IMR-90 (cell line): ENCODE measurements at regions not wholly inside any gene's neighbourhood (a gene's known extent, or its start where the extent isn't known, plus 50 kb on each side); places are given as distances from the start of the nearest gene placed in this dataset.

ENCODE experiments used
- ATAC-seq: fragments of 200-7000 bp; cut with Tn5 transposase; 2 replicates; pipeline ENCODE4 v1.9.1; 2020; ENCODE audit warnings: low read depth, mild to moderate bottlenecking, moderate library complexity
- BruUV-seq: library from RNA; stranded (reverse); fragments of 400-500 nt; replicated peaks from 2 replicates; lab custom pipeline; 2021; lab: Mats Ljungman, UMichigan
- CTCF ChIA-PET: fragments of 300-600 bp; formaldehyde crosslinking; extraction: SDS; loops from one replicate; lab custom pipeline; 2021; ENCODE audit warnings: antibody characterized with exemption; lab: Yijun Ruan, JAX
- POLR2A ChIA-PET: fragments of 300-600 bp; sonication (Branson Sonifier 250); formaldehyde crosslinking; loops from one replicate; lab custom pipeline; 2022; ENCODE audit warnings: antibody characterized with exemption; ENCODE audit not compliant: unreplicated experiment; lab: Charles Lee
- DNase-seq: peaks from one replicate; pipeline ENCODE4 v3.0.0; 2013
- H2AFZ ChIP-seq: replicated peaks from 2 replicates; pipeline ENCODE3; 2013; ENCODE audit warnings: low read length, mild to moderate bottlenecking; ENCODE audit not compliant: poor library complexity
- H2AK5ac ChIP-seq: 2 replicates; pipeline ENCODE4 v1.6.1; 2013; ENCODE audit warnings: low read depth, low read length, inconsistent platforms
- H2AK9ac ChIP-seq: replicated peaks from 2 replicates; pipeline ENCODE3; 2013; ENCODE audit warnings: mild to moderate bottlenecking, low read depth, low read length, moderate library complexity; ENCODE audit not compliant: poor library complexity
- H2BK120ac ChIP-seq: 2 replicates; pipeline ENCODE4 v1.6.1; 2013; ENCODE audit warnings: low read depth, low read length, inconsistent platforms
- H2BK15ac ChIP-seq: 3 replicates; pipeline ENCODE4 v1.6.1; 2013; ENCODE audit warnings: low read depth, low read length, inconsistent platforms
- H2BK20ac ChIP-seq: 2 replicates; pipeline ENCODE4 v1.6.1; 2013; ENCODE audit warnings: low read depth, mild to moderate bottlenecking, inconsistent platforms, low read length, moderate library complexity
- H2BK5ac ChIP-seq: 2 replicates; pipeline ENCODE4 v1.6.1; 2013; ENCODE audit warnings: mild to moderate bottlenecking, low read depth, low read length, inconsistent platforms; ENCODE audit not compliant: poor library complexity, severe bottlenecking
- H3K14ac ChIP-seq: replicated peaks from 2 replicates; pipeline ENCODE4 v1.6.1; 2013; ENCODE audit warnings: low read depth, low read length, inconsistent platforms
- H3K18ac ChIP-seq: 2 replicates; pipeline ENCODE4 v1.6.1; 2013; ENCODE audit warnings: low read depth, low read length, control low read depth
- H3K23ac ChIP-seq: 2 replicates; pipeline ENCODE4 v1.6.1; 2013; ENCODE audit warnings: low read depth, low read length, inconsistent platforms
- H3K27ac ChIP-seq: 2 replicates; pipeline ENCODE4 v1.5.1; 2013; ENCODE audit warnings: mild to moderate bottlenecking, control low read depth, low read length; ENCODE audit not compliant: insufficient read depth
- H3K27me3 ChIP-seq: 2 replicates; pipeline ENCODE4 v1.6.1; 2013; ENCODE audit warnings: low read length; ENCODE audit not compliant: control insufficient read depth, insufficient read depth
- H3K36me3 ChIP-seq: 2 replicates; pipeline ENCODE4 v1.6.1; 2013; ENCODE audit warnings: low read length, mixed read lengths; ENCODE audit not compliant: control insufficient read depth, insufficient read depth
- H3K4ac ChIP-seq: 2 replicates; pipeline ENCODE4 v1.6.1; 2013; ENCODE audit warnings: low read depth, low read length, inconsistent platforms
- H3K4me1 ChIP-seq: 2 replicates; pipeline ENCODE4 v1.6.1; 2013; ENCODE audit warnings: low read length, mixed read lengths; ENCODE audit not compliant: control insufficient read depth, insufficient read depth
- H3K4me2 ChIP-seq: 2 replicates; pipeline ENCODE4 v1.6.1; 2013; ENCODE audit warnings: low read depth, mild to moderate bottlenecking, control low read depth, low read length, moderate library complexity
- H3K4me3 ChIP-seq: 2 replicates; pipeline ENCODE4 v1.5.1; 2013; ENCODE audit warnings: low read depth, mild to moderate bottlenecking, control low read depth, low read length, moderate library complexity; ENCODE audit not compliant: insufficient read depth
- H3K56ac ChIP-seq: 2 replicates; pipeline ENCODE4 v1.6.1; 2013; ENCODE audit warnings: low read length, inconsistent platforms; ENCODE audit not compliant: insufficient read depth; ENCODE audit errors: extremely low read depth
- H3K79me1 ChIP-seq, 2 experiments: 2 replicates each; pipeline ENCODE4 v1.6.1; 2013; ENCODE audit warnings: low read length in 2 of 2, inconsistent platforms in 1 of 2, low read depth in 1 of 2
- H3K9ac ChIP-seq: 2 replicates; pipeline ENCODE4 v1.6.1; 2013; ENCODE audit warnings: low read depth, low read length, control low read depth
- H3K9me1 ChIP-seq: 2 replicates; pipeline ENCODE4 v1.6.1; 2013; ENCODE audit warnings: low read length, inconsistent platforms; ENCODE audit not compliant: insufficient read depth
- H3K9me3 ChIP-seq: 2 replicates; pipeline ENCODE4 v1.6.1; 2013; ENCODE audit warnings: low read length; ENCODE audit not compliant: control insufficient read depth, insufficient read depth
- H4K20me1 ChIP-seq: 2 replicates; pipeline ENCODE4 v1.6.1; 2013; ENCODE audit warnings: low read length, inconsistent platforms; ENCODE audit not compliant: insufficient read depth
- H4K5ac ChIP-seq: 2 replicates; pipeline ENCODE4 v1.6.1; 2013; ENCODE audit warnings: mild to moderate bottlenecking, low read depth, low read length, control low read depth
- H4K8ac ChIP-seq, 2 experiments: 2 replicates each; pipeline ENCODE4 v1.6.1; 2013; ENCODE audit warnings: low read depth in 2 of 2, low read length in 2 of 2, control low read depth in 1 of 2, inconsistent platforms in 1 of 2
- H4K91ac ChIP-seq: 2 replicates; pipeline ENCODE4 v1.6.1; 2013; ENCODE audit warnings: low read depth, low read length, inconsistent platforms; ENCODE audit not compliant: insufficient read depth
- BHLHE40 ChIP-seq: fragments of 150-350 bp; IDR thresholded peaks from 2 replicates; pipeline ENCODE4 v1.6.1; 2016; ENCODE audit warnings: mild to moderate bottlenecking, low read depth, low read length
- CEBPB ChIP-seq: IDR thresholded peaks from 2 replicates; pipeline ENCODE4 v1.6.1; 2012; ENCODE audit warnings: low read depth, low read length, improper control_type of control experiment
- CHD1 ChIP-seq: IDR thresholded peaks from 2 replicates; pipeline ENCODE4 v1.6.1; 2012; ENCODE audit warnings: low read depth, low read length, improper control_type of control experiment
- CTCF ChIP-seq: conservative IDR thresholded peaks from 2 replicates; pipeline ENCODE4 v1.5.1; 2012; ENCODE audit warnings: mild to moderate bottlenecking, low read depth, low read length, improper control_type of control experiment
- ELK1 ChIP-seq: fragments of 150-350 bp; IDR thresholded peaks from 2 replicates; pipeline ENCODE4 v1.6.1; 2016; ENCODE audit warnings: low read depth, mild to moderate bottlenecking, low read length, moderate library complexity, borderline replicate concordance
- FOS ChIP-seq: fragments of 150-350 bp; IDR thresholded peaks from 2 replicates; pipeline ENCODE4 v1.6.1; 2016; ENCODE audit warnings: low read depth, low read length
- MAFK ChIP-seq: IDR thresholded peaks from 2 replicates; pipeline ENCODE4 v1.6.1; 2012; ENCODE audit warnings: low read depth, low read length, improper control_type of control experiment
- MAZ ChIP-seq: IDR thresholded peaks from 2 replicates; pipeline ENCODE4 v1.6.1; 2012; ENCODE audit warnings: low read depth, mild to moderate bottlenecking, low read length, improper control_type of control experiment, moderate library complexity, borderline replicate concordance
- MXI1 ChIP-seq: IDR thresholded peaks from 2 replicates; pipeline ENCODE4 v1.6.1; 2012; ENCODE audit warnings: low read depth, mild to moderate bottlenecking, low read length, moderate library complexity, borderline replicate concordance
- NFE2L2 ChIP-seq: fragments of 150-350 bp; IDR thresholded peaks from 2 replicates; pipeline ENCODE4 v1.6.1; 2016; ENCODE audit warnings: low read depth, mild to moderate bottlenecking, low read length
- POLR2A ChIP-seq: IDR thresholded peaks from 2 replicates; pipeline ENCODE4 v1.6.1; 2012; ENCODE audit warnings: mild to moderate bottlenecking, low read depth, low read length
- RAD21 ChIP-seq: IDR thresholded peaks from 2 replicates; pipeline ENCODE4 v1.6.1; 2012; ENCODE audit warnings: low read length, improper control_type of control experiment
- RCOR1 ChIP-seq: IDR thresholded peaks from 2 replicates; pipeline ENCODE4 v1.6.1; 2012; ENCODE audit warnings: mild to moderate bottlenecking, low read length, improper control_type of control experiment; ENCODE audit not compliant: insufficient replicate concordance
- RFX5 ChIP-seq: IDR thresholded peaks from 2 replicates; pipeline ENCODE4 v1.8.0; 2012; ENCODE audit warnings: low read depth, mild to moderate bottlenecking, low read length, moderate library complexity
- SMC3 ChIP-seq: fragments of 150-350 bp; IDR thresholded peaks from 2 replicates; pipeline ENCODE4 v1.6.1; 2016; ENCODE audit warnings: low read depth, mild to moderate bottlenecking, antibody characterized with exemption, low read length, moderate library complexity
- USF2 ChIP-seq: fragments of 150-350 bp; IDR thresholded peaks from 2 replicates; pipeline ENCODE4 v1.6.1; 2017; ENCODE audit warnings: mild to moderate bottlenecking, antibody characterized with exemption, low read length, low read depth
- WGBS, 2 experiments: methylation state at CpG; one replicate each; pipeline versions ENCODE4 v1.1.5 to v1.1.7; 2013; ENCODE audit warnings: missing lambda C conversion rate in 2 of 2; ENCODE audit not compliant: insufficient read length in 1 of 2; ENCODE audit errors: extremely low coverage in 2 of 2; 5-methylcytosine and 5-hydroxymethylcytosine counted together
- dilution Hi-C: fragments of 300-500 bp; cut with HindIII; formaldehyde crosslinking; loops from one replicate; pipeline ENCODE4 v1.14.3; 2018; ENCODE audit warnings: low sequenced_read_pairs; ENCODE audit not compliant: unreplicated experiment
- in situ Hi-C: fragments of 300-500 bp; cut with MboI; formaldehyde crosslinking; loops from 3 replicates; pipeline ENCODE4 v1.14.3; 2019; ENCODE audit warnings: low sequenced_read_pairs, inconsistent platforms, mixed read lengths
- intact Hi-C: fragments of 100-400 bp; cut with micrococcal nuclease; formaldehyde crosslinking; loops from 2 replicates; pipeline ENCODE4 v1.10.0; 2022

- Histone ChIP-seq H4K5ac (no peak overlapping the region), H2AK9ac (no peak overlapping the region), H2BK5ac (no peak overlapping the region), H2AK5ac (no peak overlapping the region), H3K4me3 (no peak overlapping the region), H3K4me2 (no peak overlapping the region), H3K27ac (no peak overlapping the region), H3K4me1 (no peaks in the 10 kb centered on the region), H2BK20ac (no peak overlapping the region), H3K4ac (no peak overlapping the region), H3K14ac (no peak overlapping the region), H3K36me3 (no peaks in the 10 kb centered on the region), H3K9ac (no peak overlapping the region), H4K8ac (no peak overlapping the region), H3K9me1 (no peaks in the 10 kb centered on the region), H3K9me3 (no peaks in the 10 kb centered on the region), H3K79me1 (no peaks in the 10 kb centered on the region), H3K56ac (no peak overlapping the region), H2BK15ac (no peak overlapping the region), H2AFZ (no peak overlapping the region), H3K18ac (no peak overlapping the region), H4K20me1 (no peaks in the 10 kb centered on the region), H3K23ac (no peak overlapping the region), H4K91ac (no peak overlapping the region), H3K27me3 (no peaks in the 10 kb centered on the region), H2BK120ac (no peak overlapping the region)
- no CpG with 5 or more reads among the region's 3 CpGs for WGBS, 2 experiments
- ChIA-PET POLR2A (no interaction called here), CTCF (no interaction called here)
- BruUV-seq, result no TSS peak
- no peak for TF ChIP-seq USF2
- TF ChIP-seq MXI1, result no peak
- TF ChIP-seq RAD21, result no peak
- TF ChIP-seq MAZ, result no peak
- no peak for TF ChIP-seq SMC3
- TF ChIP-seq FOS, result no peak
- no peak for TF ChIP-seq CTCF
- no peak for TF ChIP-seq MAFK
- no peak for TF ChIP-seq CHD1
- TF ChIP-seq RFX5, result no peak
- TF ChIP-seq BHLHE40, result no peak
- TF ChIP-seq NFE2L2, result no peak
- TF ChIP-seq ELK1, result no peak
- TF ChIP-seq POLR2A, result no peak
- no peak for TF ChIP-seq CEBPB
- TF ChIP-seq RCOR1, result no peak
- intact Hi-C loops, result no loop called here
- in situ Hi-C loops, result no loop called here
- ATAC-seq (no peak), DNase-seq (no peak)
- dilution Hi-C loops, result no loop called here
These were observed 130.1 kb upstream of the LHX5 start for GRCh38 chr12:113601656-113602263.
